Karpas-422 (cell line): ENCODE measurements at regions not wholly inside any gene's neighbourhood (a gene's known extent, or its start where the extent isn't known, plus 50 kb on each side); places are given as distances from the start of the nearest gene placed in this dataset.

Experiments
- DNase-seq: peaks from one replicate; pipeline ENCODE4 v3.0.0-alpha.2; 2015
- H2AFZ ChIP-seq: fragments of 200-600 bp; sonication (generic); 2 replicates; pipeline ENCODE4 v1.6.1; 2014; ENCODE audit warnings: antibody characterized with exemption, low read length, mixed read lengths
- H3K27ac ChIP-seq: fragments of 200-600 bp; sonication (generic); 2 replicates; pipeline ENCODE4 v1.5.1; 2014; ENCODE audit warnings: mild to moderate bottlenecking, low read length, moderate library complexity
- H3K27me3 ChIP-seq: fragments of 200-600 bp; sonication (generic); 2 replicates; pipeline ENCODE4 v1.6.1; 2014; ENCODE audit warnings: low read length, mixed read lengths
- H3K36me3 ChIP-seq: fragments of 200-600 bp; sonication (generic); 2 replicates; pipeline ENCODE4 v1.6.1; 2014; ENCODE audit warnings: low read length, mixed read lengths; ENCODE audit not compliant: insufficient read depth
- H3K4me1 ChIP-seq: fragments of 200-600 bp; sonication (generic); 2 replicates; pipeline ENCODE4 v1.6.1; 2014; ENCODE audit warnings: mild to moderate bottlenecking, low read length, mixed read lengths
- H3K4me2 ChIP-seq: fragments of 200-600 bp; sonication (generic); 2 replicates; pipeline ENCODE4 v1.6.1; 2014; ENCODE audit warnings: low read length, low read depth, mild to moderate bottlenecking; ENCODE audit not compliant: poor library complexity, severe bottlenecking
- H3K4me3 ChIP-seq: fragments of 200-600 bp; sonication (generic); 2 replicates; pipeline ENCODE4 v1.5.1; 2014; ENCODE audit warnings: mild to moderate bottlenecking, antibody characterized with exemption, low read length, mixed read lengths
- H3K79me2 ChIP-seq: fragments of 200-600 bp; sonication (generic); 2 replicates; pipeline ENCODE4 v1.6.1; 2014; ENCODE audit warnings: mild to moderate bottlenecking, low read length, mixed read lengths
- H3K9ac ChIP-seq: fragments of 200-600 bp; sonication (generic); 2 replicates; pipeline ENCODE4 v1.6.0; 2014; ENCODE audit warnings: low read length
- H3K9me2 ChIP-seq: fragments of 200-600 bp; sonication (generic), shearing (Covaris generic); replicated peaks from 2 replicates; pipeline ENCODE4 v1.6.0; 2014; ENCODE audit warnings: mild to moderate bottlenecking, low read length, moderate library complexity; ENCODE audit not compliant: insufficient read depth
- H3K9me3 ChIP-seq: fragments of 300-700, 200-600 bp; sonication (generic); 2 replicates; pipeline ENCODE4 v1.6.1; 2014; ENCODE audit warnings: low read length, mixed read lengths
- H4K20me1 ChIP-seq: fragments of 200-600 bp; sonication (generic); 2 replicates; pipeline ENCODE4 v1.6.1; 2014; ENCODE audit warnings: mild to moderate bottlenecking, antibody characterized with exemption, low read length, low read depth; ENCODE audit not compliant: insufficient read depth

DNA sequence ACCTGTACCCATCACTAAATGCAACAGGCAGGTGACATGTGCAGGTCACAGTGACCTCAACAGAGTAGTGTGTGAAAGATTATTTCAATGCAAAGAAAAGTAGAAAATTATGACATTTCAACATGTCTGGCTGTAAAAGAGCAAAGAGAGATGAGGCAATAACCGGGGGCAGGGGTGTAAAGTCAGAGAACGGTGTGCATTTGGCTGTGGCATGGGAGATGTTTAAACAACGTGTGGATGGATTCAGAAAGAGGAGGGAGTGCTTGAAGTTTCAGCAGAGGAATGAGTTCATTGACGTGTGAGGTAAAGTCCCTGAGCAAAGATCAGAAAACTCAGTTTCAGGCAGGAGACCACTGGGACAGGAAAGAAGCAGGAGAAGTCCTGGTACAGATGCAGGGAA is 229.7 kb downstream of the BUD13 start:
- Histone ChIP-seq H4K20me1 (no peaks in the 10 kb centered on the region), H3K27me3 (no peaks in the 10 kb centered on the region), H3K36me3 (no peaks in the 10 kb centered on the region), H3K9me2 (no peaks in the 10 kb centered on the region), H3K4me2 (no peak overlapping the region), H3K27ac (no peak overlapping the region), H2AFZ (no peak overlapping the region), H3K9me3 (no peaks in the 10 kb centered on the region), H3K9ac (no peak overlapping the region), H3K4me3 (no peak overlapping the region), H3K79me2 (no peaks in the 10 kb centered on the region), H3K4me1 (no peaks in the 10 kb centered on the region)
- no peak for DNase-seq

- no peaks in the 10 kb centered on the region for H3K36me3 ChIP-seq
- H3K4me1 ChIP-seq: no peaks in the 10 kb centered on the region
- no peaks in the 10 kb centered on the region for H3K9me2 ChIP-seq
- no peak overlapping the region for H2AFZ ChIP-seq
- H3K4me2 ChIP-seq: no peak overlapping the region
- H3K27me3 ChIP-seq: no peaks in the 10 kb centered on the region
- H3K27ac ChIP-seq: no peak overlapping the region
- no peaks in the 10 kb centered on the region for H3K79me2 ChIP-seq
- DNase-seq: no peak
- no peak overlapping the region for H3K9ac ChIP-seq
- no peaks in the 10 kb centered on the region for H3K9me3 ChIP-seq
- H3K4me3 ChIP-seq: no peak overlapping the region
- H4K20me1 ChIP-seq: no peaks in the 10 kb centered on the region
Observed at GRCh38 chr11:116542406-116542805, 230.4 kb downstream of the BUD13 start.

GRCh38 chr11:116541460-116541859 is 231.3 kb downstream of the BUD13 start:
- no peak overlapping the region for H2AFZ ChIP-seq
- H3K27me3 ChIP-seq: no peaks in the 10 kb centered on the region
- H3K36me3 ChIP-seq: no peaks in the 10 kb centered on the region
- H4K20me1 ChIP-seq: no peaks in the 10 kb centered on the region
- no peak for DNase-seq
- H3K4me3 ChIP-seq: no peak overlapping the region
- H3K9ac ChIP-seq: no peak overlapping the region
- H3K9me2 ChIP-seq: no peaks in the 10 kb centered on the region
- H3K4me1 ChIP-seq: no peaks in the 10 kb centered on the region
- no peak overlapping the region for H3K27ac ChIP-seq
- H3K9me3 ChIP-seq: no peaks in the 10 kb centered on the region
- H3K79me2 ChIP-seq: no peaks in the 10 kb centered on the region
- no peak overlapping the region for H3K4me2 ChIP-seq

DNA sequence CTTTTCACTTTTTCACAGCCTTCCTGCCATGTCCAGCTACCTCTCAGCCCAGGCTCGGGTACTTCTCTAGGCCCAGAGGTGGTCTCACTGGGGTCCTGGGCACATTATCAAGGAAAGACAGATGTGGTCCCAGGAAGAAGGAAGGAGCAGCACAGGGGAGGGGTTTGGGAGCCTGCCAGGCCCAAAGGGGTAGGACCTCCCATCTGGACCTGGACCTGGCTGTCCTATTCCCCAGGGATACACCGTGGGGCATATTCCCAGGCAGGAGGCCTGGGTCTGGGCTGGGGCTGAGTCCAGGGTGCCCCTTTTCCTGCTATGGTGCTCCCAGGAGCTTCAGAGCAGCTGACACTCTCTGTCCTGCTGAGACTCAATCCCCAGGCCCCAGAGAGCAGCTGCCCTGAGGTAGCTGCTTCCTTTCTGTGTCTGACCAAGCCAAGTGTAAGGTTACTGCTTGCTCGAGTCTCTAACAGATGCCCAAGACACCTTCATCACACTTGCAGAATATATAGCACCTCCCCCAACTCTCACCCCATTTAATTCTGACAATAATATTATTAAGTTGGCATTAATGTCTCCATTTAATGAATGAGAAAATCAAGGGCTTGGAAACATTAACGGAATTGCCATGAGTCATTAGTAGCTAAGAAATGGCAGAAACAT is 232.0 kb downstream of the BUD13 start:
- Histone ChIP-seq H3K36me3 (no peaks in the 10 kb centered on the region), H3K4me1 (no peaks in the 10 kb centered on the region), H3K9me2 (no peaks in the 10 kb centered on the region), H3K9me3 (no peaks in the 10 kb centered on the region), H3K79me2 (no peaks in the 10 kb centered on the region), H2AFZ (no peak overlapping the region), H3K4me2 (no peak overlapping the region), H3K27me3 (no peaks in the 10 kb centered on the region), H3K27ac (no peak overlapping the region), H4K20me1 (no peaks in the 10 kb centered on the region), H3K9ac (no peak overlapping the region), H3K4me3 (no peak overlapping the region)
- DNase-seq: no peak

GRCh38 chr11:116539836-116540418 is 232.9 kb downstream of the BUD13 start:
- Histone ChIP-seq H3K9me2 (no peaks in the 10 kb centered on the region), H3K4me3 (no peak overlapping the region), H3K27me3 (no peaks in the 10 kb centered on the region), H3K4me2 (no peak overlapping the region), H3K27ac (no peak overlapping the region), H3K36me3 (no peaks in the 10 kb centered on the region), H3K9me3 (no peaks in the 10 kb centered on the region), H3K4me1 (no peaks in the 10 kb centered on the region), H3K79me2 (no peaks in the 10 kb centered on the region), H2AFZ (no peak overlapping the region), H3K9ac (no peak overlapping the region), H4K20me1 (no peaks in the 10 kb centered on the region)
- no peak for DNase-seq

DNA sequence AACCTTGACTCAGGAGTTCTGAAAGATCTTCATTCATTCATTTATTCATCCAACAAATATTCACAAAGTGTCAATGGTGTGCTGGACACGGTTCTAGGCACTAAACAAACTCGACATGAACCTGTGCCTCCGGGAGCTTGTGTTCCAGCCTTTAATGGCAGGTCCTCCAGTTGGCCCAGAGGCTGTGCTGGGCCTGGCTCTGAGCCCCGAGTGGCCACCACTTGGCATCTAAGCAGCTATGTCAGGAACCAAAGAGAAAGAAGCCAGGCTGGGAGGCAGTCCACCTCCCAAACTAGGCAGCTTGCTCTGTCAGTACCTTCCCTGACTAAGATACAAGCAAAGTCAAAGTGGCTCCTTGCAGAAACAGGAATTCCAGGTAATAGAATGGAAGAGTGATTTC is 233.6 kb downstream of the BUD13 start:
- Histone ChIP-seq H3K79me2 (no peaks in the 10 kb centered on the region), H3K9me3 (no peaks in the 10 kb centered on the region), H3K4me2 (no peak overlapping the region), H3K4me1 (no peaks in the 10 kb centered on the region), H3K9me2 (no peaks in the 10 kb centered on the region), H3K4me3 (no peak overlapping the region), H4K20me1 (no peaks in the 10 kb centered on the region), H3K36me3 (no peaks in the 10 kb centered on the region), H3K27ac (no peak overlapping the region), H2AFZ (no peak overlapping the region), H3K9ac (no peak overlapping the region), H3K27me3 (no peaks in the 10 kb centered on the region)
- no peak for DNase-seq

GRCh38 chr11:116538677-116539076 is 234.1 kb downstream of the BUD13 start:
- no peaks in the 10 kb centered on the region for H3K79me2 ChIP-seq
- no peaks in the 10 kb centered on the region for H3K27me3 ChIP-seq
- no peaks in the 10 kb centered on the region for H4K20me1 ChIP-seq
- H3K27ac ChIP-seq: no peak overlapping the region
- H2AFZ ChIP-seq: no peak overlapping the region
- no peaks in the 10 kb centered on the region for H3K9me3 ChIP-seq
- no peaks in the 10 kb centered on the region for H3K4me1 ChIP-seq
- H3K9ac ChIP-seq: no peak overlapping the region
- H3K4me2 ChIP-seq: no peak overlapping the region
- DNase-seq: no peak
- no peaks in the 10 kb centered on the region for H3K36me3 ChIP-seq
- no peak overlapping the region for H3K4me3 ChIP-seq
- H3K9me2 ChIP-seq: no peaks in the 10 kb centered on the region

- Histone ChIP-seq H2AFZ (no peak overlapping the region), H4K20me1 (no peaks in the 10 kb centered on the region), H3K9me2 (no peaks in the 10 kb centered on the region), H3K36me3 (no peaks in the 10 kb centered on the region), H3K4me3 (no peak overlapping the region), H3K9ac (no peak overlapping the region), H3K4me2 (no peak overlapping the region), H3K27me3 (no peaks in the 10 kb centered on the region), H3K27ac (no peak overlapping the region), H3K4me1 (no peaks in the 10 kb centered on the region), H3K9me3 (no peaks in the 10 kb centered on the region), H3K79me2 (no peaks in the 10 kb centered on the region)
- DNase-seq: no peak
Observed at GRCh38 chr11:116537709-116538108, 235.1 kb downstream of the BUD13 start.
